ENCODE measurements at regions not wholly inside any gene's neighbourhood (a gene's known extent, or its start where the extent isn't known, plus 50 kb on each side); places are given as distances from the start of the nearest gene placed in this dataset.

DNA sequence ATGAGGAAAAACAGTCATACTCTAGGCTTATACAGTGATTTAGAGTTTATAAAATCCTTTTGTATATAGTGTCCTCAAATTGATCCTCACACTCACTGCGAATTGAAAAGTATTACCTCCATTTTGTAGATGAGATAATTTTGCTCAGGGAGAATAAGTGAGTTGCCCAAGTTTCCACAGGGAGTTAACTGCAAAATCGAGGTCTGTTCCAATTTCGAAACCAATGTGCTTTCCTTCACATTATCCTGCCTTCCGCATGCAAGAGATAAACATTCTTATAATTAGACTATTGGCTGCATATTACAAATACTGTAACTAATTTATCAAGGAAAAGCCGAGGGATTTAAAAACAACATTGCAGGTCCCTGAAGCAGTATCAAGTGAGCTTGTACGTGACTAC is 667.0 kb downstream of the SQOR start:
- intact Hi-C loops (cut with micrococcal nuclease; ENCODE audit: unreplicated experiment): no loop called here
- BruUV-seq (replicated peaks): no TSS peak

GRCh38 chr15:46304321-46304720 is 669.5 kb downstream of the SQOR start:
- Mint-ChIP-seq H3K4me3 (ENCODE audit: low read depth, unreplicated experiment) (no peak overlapping the region), H3K9me3 (ENCODE audit: low read depth, unreplicated experiment) (no peaks in the 10 kb centered on the region), H3K27ac (ENCODE audit: unreplicated experiment) (no peak overlapping the region), H3K36me3 (ENCODE audit: insufficient read depth, unreplicated experiment) (no peaks in the 10 kb centered on the region), H3K27me3 (ENCODE audit: unreplicated experiment) (no peaks in the 10 kb centered on the region), H3K4me1 (ENCODE audit: low read depth, unreplicated experiment) (no peaks in the 10 kb centered on the region)
- TF ChIP-seq, protein P1, sequence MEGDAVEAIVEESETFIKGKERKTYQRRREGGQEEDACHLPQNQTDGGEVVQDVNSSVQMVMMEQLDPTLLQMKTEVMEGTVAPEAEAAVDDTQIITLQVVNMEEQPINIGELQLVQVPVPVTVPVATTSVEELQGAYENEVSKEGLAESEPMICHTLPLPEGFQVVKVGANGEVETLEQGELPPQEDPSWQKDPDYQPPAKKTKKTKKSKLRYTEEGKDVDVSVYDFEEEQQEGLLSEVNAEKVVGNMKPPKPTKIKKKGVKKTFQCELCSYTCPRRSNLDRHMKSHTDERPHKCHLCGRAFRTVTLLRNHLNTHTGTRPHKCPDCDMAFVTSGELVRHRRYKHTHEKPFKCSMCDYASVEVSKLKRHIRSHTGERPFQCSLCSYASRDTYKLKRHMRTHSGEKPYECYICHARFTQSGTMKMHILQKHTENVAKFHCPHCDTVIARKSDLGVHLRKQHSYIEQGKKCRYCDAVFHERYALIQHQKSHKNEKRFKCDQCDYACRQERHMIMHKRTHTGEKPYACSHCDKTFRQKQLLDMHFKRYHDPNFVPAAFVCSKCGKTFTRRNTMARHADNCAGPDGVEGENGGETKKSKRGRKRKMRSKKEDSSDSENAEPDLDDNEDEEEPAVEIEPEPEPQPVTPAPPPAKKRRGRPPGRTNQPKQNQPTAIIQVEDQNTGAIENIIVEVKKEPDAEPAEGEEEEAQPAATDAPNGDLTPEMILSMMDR (IDR thresholded peaks at IDR 0.05; ENCODE audit: unreplicated experiment): peak; percentile 17
- CTCF ChIA-PET: interaction anchor here (0.6 kb wide), 1 partner anchor 24 kb away, joined by 3 read pairs; no protein-coding TSS in a partner anchor
- intact Hi-C loops (cut with micrococcal nuclease; ENCODE audit: unreplicated experiment): no loop called here
- no peak for DNase-seq
- BruUV-seq (replicated peaks): no TSS peak

More for the DNA sequence above, 667.0 kb downstream of the SQOR start:
- no peaks in the 10 kb centered on the region for H3K4me1 Mint-ChIP-seq (ENCODE audit: low read depth, unreplicated experiment)
- H3K27me3 Mint-ChIP-seq (ENCODE audit: unreplicated experiment): no peaks in the 10 kb centered on the region
- H3K36me3 Mint-ChIP-seq (ENCODE audit: insufficient read depth, unreplicated experiment): no peaks in the 10 kb centered on the region
- no peak for DNase-seq
- H3K27ac Mint-ChIP-seq (ENCODE audit: unreplicated experiment): no peak overlapping the region
- H3K4me3 Mint-ChIP-seq (ENCODE audit: low read depth, unreplicated experiment): no peak overlapping the region
- CTCF ChIA-PET: no interaction called here
- H3K9me3 Mint-ChIP-seq (ENCODE audit: low read depth, unreplicated experiment): no peaks in the 10 kb centered on the region
- TF ChIP-seq, protein P1 (IDR thresholded peaks at IDR 0.05; ENCODE audit: unreplicated experiment): no peak

GRCh38 chr15:46307746-46308145 is 672.9 kb downstream of the SQOR start:
- Mint-ChIP-seq H3K27me3 (ENCODE audit: unreplicated experiment) (no peaks in the 10 kb centered on the region), H3K4me1 (ENCODE audit: low read depth, unreplicated experiment) (no peaks in the 10 kb centered on the region), H3K4me3 (ENCODE audit: low read depth, unreplicated experiment) (no peak overlapping the region), H3K9me3 (ENCODE audit: low read depth, unreplicated experiment) (no peaks in the 10 kb centered on the region), H3K36me3 (ENCODE audit: insufficient read depth, unreplicated experiment) (no peaks in the 10 kb centered on the region), H3K27ac (ENCODE audit: unreplicated experiment) (no peak overlapping the region)
- no peak for DNase-seq
- TF ChIP-seq, protein P1 (IDR thresholded peaks at IDR 0.05; ENCODE audit: unreplicated experiment): no peak
- intact Hi-C loops (cut with micrococcal nuclease; ENCODE audit: unreplicated experiment): no loop called here
- CTCF ChIA-PET: no interaction called here
- no TSS peak for BruUV-seq (replicated peaks)

- BruUV-seq (replicated peaks): no TSS peak
- Mint-ChIP-seq H3K9me3 (ENCODE audit: low read depth, unreplicated experiment) (no peaks in the 10 kb centered on the region), H3K27ac (ENCODE audit: unreplicated experiment) (no peak overlapping the region), H3K4me1 (ENCODE audit: low read depth, unreplicated experiment) (no peaks in the 10 kb centered on the region), H3K36me3 (ENCODE audit: insufficient read depth, unreplicated experiment) (no peaks in the 10 kb centered on the region), H3K27me3 (ENCODE audit: unreplicated experiment) (no peaks in the 10 kb centered on the region), H3K4me3 (ENCODE audit: low read depth, unreplicated experiment) (no peak overlapping the region)
- CTCF ChIA-PET: interaction anchor here (0.5 kb wide), 1 partner anchor 13 kb away, joined by 4 read pairs; no protein-coding TSS in a partner anchor
- TF ChIP-seq, protein P1 (IDR thresholded peaks at IDR 0.05; ENCODE audit: unreplicated experiment): no peak
- intact Hi-C loops (cut with micrococcal nuclease; ENCODE audit: unreplicated experiment): loop anchor here (5.0 kb wide), 2 partner anchors 192 to 1677 kb away; no protein-coding TSS in a partner anchor
- DNase-seq: no peak
Observed at GRCh38 chr15:46309914-46310313, 675.1 kb downstream of the SQOR start.
